MM.1S (cell line): ENCODE measurements at regions not wholly inside any gene's neighbourhood (a gene's known extent, or its start where the extent isn't known, plus 50 kb on each side); places are given as distances from the start of the nearest gene placed in this dataset.

Experiments
- CTCF ChIP-seq: fragments of 300-600 bp; sonication (generic); IDR thresholded peaks from 2 replicates; pipeline ENCODE4 v1.5.1; 2016; ENCODE audit warnings: antibody characterized with exemption, low read length, mixed read lengths
- EZH2 ChIP-seq: fragments of 300-600 bp; sonication (generic); optimal IDR thresholded peaks from 2 replicates; pipeline ENCODE3; 2017; ENCODE audit warnings: low read depth, mild to moderate bottlenecking, antibody characterized with exemption, low read length, mixed read lengths
- EZH2phosphoT487 ChIP-seq: fragments of 300-600 bp; sonication (generic); IDR thresholded peaks from 2 replicates; pipeline ENCODE4 v1.6.1; 2018; ENCODE audit warnings: antibody characterized with exemption, low read length

- TF ChIP-seq CTCF (no peak), EZH2phosphoT487 (no peak), EZH2 (no peak)
Observed at GRCh38 chr9:71353720-71354119, 232.3 kb upstream of the TRPM3 start.
